DMS79 treated with DMSO at 0.1 percent for 48 hours (cell line): ENCODE measurements at regions not wholly inside any gene's neighbourhood (a gene's known extent, or its start where the extent isn't known, plus 50 kb on each side); places are given as distances from the start of the nearest gene placed in this dataset.

Experiments
- DNase-seq: peaks from one replicate; lab custom pipeline; 2025; lab: John Stamatoyannopoulos, UW

DNA sequence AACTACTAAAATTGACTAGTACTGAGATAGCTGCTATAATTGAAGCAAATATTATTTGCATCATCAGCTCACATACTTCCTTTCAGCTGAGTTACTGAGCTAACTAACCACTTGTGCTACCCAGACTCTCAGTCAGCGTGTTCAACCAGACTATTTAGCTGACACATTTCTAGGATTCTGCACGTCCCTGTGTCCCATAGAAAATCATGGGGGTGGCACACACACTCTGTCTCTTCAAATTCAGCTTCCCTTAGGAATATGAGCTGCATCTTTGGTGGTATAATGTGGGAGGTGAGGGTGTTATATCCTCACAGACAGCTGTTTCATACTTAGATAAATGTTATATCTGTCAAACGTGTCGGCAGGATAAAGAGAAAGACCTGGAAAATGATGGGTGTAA lies 424.0 kb downstream of the CDH2 start:
- DNase-seq, result no peak

DNA sequence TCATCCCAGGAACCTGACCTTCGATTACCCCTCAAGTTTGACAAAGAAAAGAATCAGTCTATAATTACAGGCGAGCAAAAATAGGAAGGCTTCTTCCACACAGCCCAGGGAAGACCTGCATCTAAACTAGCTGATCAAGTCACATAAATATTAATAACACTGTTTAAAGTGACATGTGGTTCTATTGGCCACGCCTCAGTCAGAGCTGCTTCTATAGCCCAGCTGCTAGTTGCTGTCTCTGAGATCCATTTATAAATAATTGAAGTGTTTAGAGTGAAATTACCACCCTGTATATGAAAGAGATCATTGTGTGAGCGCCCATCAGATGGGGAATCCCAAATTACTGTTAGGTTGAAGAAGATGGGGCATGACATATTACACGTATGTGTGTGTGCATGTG lies 426.0 kb downstream of the CDH2 start:
- DNase-seq, result no peak

DNA sequence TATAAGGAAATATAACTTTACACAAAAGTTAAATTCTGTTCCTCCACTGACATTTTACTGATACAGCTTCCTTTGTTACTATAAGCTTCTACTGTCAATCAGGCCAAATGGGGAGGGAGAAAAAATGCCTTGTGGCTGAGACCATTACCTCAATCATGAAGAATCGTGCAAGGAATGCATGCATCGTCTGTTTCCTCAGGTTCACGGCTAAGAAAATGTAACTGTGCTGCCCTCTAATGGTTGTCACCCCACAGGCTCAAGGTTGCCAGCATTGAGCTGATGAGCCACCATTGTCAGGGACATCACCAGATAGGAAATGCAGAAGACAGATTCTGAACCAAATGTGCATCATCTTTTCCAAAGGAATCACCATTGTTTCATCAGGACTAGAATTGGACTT lies 426.9 kb downstream of the CDH2 start:
- no peak for DNase-seq

DNA sequence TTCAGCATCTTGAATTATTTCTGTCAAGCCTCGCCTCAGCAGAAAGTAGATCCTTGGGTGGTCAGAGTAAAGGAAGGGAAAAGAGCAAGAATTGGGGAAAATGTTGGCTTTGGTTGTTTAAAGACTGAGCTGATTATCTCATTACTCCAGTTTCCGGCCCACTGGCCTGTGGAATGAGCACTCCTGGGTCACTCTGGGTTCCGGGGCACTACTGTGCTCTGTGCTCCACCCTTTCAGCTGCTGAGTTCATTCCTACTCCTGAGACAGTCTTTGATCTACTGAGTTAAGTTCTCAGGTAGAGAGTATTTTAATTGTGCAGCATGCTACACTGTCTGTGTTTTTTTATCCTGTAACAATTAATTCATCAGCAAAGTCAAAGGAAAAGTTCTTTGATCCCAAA lies 427.7 kb downstream of the CDH2 start:
- DNase-seq, result no peak

DNA sequence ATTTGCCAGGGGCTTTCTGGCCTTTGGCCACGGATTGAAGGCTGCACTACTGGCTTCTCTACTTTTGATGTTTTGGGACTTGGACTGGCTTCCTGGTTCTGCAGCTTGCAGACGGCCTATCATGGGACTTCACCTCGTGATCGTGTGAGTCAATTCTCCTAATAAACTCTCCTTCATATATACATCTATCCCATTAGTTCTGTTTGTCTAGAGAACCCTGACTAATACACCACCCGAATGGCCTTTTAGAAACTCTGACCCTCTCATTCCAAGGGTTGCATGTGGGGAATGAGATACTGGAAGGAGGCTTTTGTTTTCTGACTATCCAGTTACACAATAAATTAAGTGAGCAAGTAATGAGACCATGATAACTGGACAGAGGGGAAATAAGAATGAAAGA lies 430.7 kb downstream of the CDH2 start:
- no peak for DNase-seq

DNA sequence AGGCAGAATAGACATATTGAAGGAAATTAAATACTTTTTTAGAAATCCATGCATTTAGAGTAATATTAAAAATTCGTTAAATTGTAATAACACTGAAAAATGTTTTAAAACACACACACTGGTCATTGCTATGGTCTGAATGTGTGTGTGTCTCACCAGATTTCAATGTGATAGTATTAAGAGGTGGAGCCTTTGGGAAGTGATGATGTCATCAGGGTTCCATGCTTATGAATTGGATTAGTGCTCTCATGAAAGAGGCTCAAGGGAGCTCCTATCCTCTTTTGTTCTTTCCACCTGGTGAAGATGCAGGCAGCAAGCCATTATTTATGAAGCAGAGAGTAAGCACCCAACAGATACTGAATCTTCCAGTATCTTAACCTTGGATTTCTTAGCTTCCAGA lies 441.8 kb downstream of the CDH2 start:
- no peak for DNase-seq

DNA sequence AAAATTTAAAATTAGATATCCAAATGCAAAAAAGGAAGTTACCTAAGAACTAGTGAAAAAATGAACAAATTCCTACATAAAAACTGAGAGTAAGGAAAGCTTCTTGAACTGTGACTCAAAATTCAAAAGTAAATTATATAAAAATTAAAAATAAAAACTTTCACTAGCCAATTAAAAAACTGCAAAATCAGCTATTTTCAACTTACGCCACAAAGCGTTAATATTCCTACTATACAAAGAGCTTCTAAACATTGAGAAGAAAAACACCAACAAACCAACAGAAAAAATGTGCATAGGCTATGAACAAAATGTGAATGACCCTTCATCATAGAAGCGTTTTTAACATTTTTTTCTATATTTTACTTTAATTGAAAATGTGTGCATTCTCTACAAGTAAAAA lies 445.7 kb downstream of the CDH2 start:
- DNase-seq, result no peak

DNA sequence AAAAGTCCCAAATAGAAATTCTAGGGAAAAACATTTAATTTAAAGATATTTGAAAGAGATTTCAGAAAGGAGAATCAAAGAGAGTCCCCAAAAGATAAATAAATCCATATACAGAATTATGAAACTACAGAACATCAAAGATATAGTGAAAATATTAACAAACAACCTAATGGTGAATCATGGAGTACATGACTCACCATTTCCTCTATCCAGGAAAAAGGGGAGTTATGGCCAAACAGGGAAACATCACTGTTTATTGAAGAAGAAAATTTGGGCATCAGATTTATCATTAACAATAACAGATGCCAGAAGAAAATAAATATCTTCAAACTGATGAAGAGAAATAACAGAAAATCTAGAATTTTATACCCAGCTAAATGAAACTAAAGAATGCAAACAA lies 448.3 kb downstream of the CDH2 start:
- no peak for DNase-seq

DNA sequence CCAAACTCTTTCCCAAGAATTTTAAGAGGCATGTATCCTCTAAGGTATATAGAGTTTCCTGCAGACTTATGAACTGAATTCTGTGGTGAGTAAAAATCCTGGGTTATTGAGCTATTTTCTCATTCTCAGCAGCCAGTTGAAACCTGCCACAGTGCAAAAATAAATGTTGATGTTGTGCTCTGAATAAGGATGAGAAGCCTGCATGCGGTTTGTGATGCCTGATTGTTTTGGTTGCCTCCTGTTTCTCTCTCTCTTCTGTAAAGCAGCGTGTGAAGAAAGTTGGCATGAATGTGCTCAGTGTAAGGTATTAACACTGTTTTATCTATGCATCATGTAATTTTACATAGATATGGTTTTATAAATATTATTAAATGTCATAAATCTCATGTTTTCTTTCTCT lies 452.6 kb downstream of the CDH2 start:
- no peak for DNase-seq

DNA sequence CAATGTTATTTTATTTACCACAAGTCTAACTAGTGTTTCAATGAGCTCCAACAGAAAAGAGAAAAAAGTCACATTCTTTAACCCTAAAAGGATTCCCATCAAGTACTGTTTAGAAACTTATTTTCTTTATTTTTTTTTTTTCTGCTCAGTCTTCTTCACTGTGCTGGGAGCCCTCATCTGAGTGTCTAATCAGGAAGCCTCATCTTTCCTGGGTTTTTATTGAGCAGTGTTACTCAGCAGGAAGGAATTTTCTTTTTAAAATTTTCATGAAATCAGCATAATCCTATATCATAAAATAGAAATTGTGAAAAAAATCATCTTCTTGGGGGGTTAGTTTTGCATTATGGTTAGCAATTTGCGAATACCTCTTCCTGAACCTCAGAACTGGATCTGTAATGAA lies 453.8 kb downstream of the CDH2 start:
- no peak for DNase-seq

DNA sequence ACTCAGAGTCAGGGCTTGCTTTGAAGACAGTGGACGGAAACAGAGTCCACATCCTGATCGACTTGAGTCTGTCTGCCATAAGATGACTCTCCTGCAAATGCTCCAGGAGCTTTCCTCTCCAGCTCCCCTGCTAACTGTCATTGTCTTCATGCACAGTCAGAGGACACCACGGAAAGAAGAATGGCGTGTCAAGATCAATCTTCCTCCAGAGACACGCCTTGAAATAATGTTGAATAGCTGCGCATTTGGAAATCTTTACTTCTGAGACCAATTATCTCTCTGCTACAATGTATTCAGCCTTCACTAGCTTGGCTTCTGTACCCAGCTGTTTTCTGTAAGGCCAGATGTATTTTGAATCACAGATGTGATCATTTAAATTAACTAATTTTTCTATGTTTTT lies 457.2 kb downstream of the CDH2 start:
- DNase-seq, result no peak

DNA sequence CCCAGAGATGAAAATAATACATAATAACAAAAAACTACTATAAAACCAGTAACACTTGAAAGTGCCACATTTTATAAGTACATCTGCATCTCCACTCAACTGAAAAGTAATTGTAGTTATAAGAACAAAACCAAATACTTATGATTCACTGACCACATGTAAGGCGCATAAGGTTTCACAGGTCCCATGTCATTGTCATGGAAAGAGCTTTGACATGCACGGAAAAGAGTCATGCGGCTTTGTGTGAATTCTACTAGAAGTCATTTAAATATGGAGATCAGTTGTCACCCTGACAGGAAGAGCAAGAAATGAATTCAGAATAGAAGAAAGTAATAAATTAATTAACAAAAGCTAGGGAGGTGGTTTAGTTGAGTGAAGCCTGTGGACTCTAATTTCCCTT lies 459.1 kb downstream of the CDH2 start:
- DNase-seq, result peak; percentile 54

DNA sequence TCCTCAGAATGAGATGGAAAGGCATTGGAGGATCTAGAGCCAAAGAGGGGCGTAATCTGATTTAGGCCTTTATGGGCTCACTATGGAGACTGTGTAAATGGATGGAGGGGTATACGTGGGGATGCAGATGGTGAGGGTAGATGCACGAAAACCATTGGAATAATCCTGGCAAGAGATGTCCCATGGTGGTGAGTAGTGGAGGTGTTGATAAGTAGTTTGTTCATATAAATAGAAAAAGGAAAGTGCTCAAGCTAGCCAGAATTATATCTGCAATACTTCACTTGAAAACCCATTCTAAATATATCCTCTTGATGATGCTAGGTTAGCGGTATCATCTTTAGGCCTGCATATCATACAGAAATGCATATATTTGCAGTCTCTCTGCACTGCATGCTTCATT lies 459.7 kb downstream of the CDH2 start:
- no peak for DNase-seq

DNA sequence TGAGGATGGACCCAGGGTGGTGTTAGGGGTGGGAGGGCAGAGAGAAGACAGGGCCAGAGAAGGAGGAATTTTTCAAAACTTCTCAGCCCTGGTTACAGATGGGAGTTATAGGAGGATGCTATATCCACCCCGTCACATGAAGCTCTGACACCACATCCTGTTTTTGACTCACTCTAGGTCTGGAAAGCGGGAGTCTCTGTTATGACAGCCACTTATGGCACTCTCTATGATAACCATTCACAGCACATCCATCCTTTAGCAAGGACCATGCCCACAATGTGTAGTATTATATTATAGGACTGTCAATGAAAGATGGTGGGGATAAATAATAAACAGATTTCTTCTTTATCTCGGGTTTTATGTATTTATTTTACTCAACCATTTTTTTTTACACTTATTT lies 461.2 kb downstream of the CDH2 start:
- no peak for DNase-seq

DNA sequence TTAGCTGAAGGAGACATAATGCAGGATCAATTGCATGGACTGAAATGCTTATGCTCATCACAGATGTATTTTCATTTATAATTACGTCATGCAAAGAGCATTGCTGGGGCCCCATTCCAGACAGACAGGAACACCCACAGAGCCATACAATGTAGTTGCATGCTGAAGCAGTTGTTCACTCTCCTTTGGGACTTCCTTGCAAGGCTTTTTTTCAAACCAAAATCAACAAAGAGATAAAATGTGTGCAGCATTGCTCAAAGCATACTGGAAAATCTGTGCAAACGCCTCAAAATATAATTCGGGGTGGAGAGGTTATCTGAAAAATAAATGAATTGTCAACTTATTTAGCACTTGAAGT lies 463.2 kb downstream of the CDH2 start:
- peak; percentile 46 for DNase-seq

DNA sequence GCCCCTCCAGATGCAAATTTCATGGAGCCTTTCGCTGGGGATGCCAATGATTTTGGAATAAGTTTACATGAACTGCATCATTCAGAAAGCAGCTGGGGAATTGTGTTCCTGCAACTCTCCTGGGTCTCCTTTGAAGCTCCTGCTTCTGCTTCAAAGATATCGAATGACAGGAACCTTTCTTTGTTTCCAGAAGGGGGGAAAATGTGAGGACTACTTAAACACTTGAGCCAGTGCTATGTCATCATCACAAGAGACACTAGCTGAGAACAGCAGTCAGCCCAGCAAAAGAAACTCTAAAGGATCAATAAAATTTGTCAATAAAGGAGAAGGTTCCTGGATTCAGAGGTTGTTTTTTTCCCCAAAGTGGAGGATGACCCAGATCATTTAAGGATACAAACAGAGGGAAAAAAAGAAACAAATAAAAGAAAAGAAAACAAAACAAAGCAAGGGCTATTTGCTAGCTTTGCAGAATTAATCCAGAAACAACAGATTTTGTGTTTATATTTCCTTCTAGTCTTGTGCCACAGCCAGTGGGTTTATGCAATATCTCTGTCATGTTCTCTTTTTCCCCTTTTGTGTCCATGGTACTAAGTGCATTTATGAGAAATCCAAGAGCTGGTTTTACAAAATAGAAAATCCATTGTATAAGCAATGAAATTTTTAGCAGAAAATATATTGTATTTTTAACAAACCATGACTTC lies 463.7 kb downstream of the CDH2 start:
- peak; percentile 59 for DNase-seq

DNA sequence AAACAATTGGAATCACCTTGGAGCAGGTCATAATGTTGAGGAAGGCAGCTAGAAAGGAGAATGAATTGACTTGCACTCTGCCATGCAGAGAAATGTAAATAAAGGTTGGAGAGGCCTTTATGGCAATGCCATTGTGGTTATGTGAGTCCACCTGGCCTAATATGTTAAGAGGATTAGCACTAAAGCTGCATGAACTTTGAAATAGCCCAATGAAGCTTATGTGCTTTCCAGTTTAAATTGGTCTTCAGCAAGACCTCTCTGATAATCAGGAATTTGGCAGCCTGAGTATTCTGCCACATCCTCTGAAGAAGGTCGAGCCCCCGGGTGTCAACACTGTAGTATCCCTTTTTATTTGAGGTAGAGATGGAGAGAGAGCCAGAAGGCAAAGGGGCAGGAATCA lies 464.9 kb downstream of the CDH2 start:
- peak; percentile 85 for DNase-seq

DNA sequence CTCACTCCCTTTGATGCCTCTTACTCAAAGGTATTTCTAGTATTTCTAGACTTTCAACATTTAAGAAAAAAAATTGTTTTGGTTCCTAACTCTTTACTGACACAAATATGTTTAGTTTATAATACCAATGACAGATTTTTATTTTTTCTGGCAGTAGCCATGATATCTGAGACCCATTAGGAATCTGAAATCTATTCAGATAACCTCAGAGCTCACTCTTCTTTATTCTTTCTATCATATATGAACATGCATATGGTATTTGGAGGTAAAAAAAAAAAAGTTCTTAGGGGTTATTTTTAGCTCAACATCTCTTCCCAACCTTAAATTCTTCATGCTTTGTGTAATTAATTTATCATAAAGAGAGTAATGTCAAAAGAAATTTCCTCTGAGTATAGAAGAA lies 465.5 kb downstream of the CDH2 start:
- DNase-seq, result no peak

DNA sequence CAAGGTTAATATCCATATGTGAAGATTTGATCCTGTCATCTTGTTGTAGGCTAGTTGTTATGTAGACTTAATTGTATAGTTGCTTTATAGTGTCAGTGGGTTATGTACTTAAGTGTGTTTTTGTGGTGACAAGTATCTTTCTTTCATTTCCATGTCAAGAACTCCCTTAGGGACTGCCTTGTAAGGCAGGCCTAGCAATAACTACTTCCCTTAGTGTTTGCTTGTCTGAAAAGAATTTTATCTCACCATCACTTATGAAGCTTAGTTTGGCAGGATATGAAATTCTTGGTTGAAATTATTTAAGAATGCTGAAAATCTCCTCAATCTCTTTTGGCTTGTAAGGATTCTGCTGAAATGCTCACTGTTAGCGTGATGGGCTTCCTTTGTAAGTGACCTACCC lies 467.6 kb downstream of the CDH2 start:
- DNase-seq, result no peak

DNA sequence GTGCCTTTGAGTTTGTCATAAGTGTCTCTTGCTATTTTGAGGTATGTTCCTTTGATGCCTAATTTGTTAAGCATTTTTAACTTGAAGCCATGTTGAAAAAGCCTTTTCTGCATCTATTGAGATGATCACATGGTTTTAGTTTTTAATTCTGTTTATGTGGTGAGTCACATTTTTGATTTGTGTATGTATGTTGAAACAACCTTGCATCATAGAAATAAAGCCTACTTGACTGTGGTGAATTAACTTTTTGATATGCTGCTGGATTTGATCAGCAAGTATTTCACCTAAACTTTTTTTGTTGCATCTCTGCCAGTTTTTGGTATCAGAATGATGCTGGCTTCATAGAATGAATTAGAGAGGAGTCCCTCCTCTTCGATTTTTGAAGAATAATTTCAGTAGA lies 469.7 kb downstream of the CDH2 start:
- no peak for DNase-seq

DNA sequence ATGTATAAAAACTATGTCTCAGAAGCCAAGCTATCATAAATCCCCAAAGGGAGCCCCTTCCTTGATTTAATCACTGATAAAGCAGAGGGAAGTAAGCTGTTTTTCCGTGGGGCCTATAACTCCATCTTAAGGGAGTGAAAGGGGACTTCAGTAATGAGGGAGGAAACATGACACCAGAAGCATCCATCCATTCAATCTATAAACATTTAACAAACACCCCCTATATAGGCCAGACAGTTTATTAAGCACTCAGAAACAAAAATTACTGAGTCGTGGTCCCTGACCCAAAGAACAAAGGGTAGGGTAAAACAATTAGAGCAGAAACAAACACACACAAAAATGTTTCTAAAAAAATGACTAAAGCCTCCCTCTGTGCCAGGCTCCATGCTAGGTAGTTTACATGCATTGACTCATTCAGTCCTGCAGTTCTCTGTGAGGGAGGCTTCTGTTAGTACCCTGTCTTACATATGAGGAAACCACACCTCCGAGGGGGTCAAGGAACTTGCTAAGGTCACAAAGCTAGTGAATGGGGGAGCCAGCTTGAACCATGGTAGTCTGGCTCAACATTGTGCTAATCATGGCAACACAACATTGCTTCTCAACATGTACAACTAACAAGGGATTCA lies 472.1 kb downstream of the CDH2 start:
- DNase-seq, result peak; percentile 6

DNA sequence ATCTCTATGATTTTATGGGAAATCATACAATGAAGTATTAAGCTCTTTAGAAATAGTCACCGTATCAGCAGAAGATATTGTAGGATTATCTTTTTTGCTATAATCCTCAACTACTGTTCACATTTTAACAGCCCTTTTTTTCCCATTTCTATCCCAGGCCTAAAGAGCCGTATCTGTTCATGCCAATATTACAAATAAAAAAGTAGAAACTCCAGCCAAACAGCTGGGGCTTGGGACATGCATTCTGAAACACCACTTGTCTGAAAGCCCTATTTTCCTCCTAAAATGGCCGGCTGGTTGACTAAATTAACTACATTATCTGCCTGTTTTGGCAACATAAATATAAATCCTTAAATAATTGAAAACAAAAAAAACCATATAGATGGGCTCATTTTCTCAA lies 477.8 kb downstream of the CDH2 start:
- DNase-seq, result no peak

DNA sequence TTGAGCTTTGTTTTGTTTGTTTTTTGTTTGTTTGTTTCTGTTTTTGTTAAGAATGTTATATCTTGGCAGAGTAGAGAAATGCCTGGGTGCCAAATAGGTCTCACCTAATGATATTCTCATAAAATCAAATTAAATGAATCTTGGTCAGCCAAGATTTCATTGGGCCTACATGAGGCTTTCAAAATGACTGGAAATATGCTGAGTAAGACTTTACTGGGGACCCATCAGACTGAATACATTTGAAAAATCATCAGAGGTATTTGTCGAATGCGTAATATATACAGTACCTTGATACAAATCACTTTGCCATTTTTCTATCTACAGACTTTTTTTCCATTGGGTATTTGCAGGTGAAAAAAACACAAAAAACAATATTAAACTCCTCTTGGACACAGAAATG lies 480.8 kb downstream of the CDH2 start:
- DNase-seq, result no peak

DNA sequence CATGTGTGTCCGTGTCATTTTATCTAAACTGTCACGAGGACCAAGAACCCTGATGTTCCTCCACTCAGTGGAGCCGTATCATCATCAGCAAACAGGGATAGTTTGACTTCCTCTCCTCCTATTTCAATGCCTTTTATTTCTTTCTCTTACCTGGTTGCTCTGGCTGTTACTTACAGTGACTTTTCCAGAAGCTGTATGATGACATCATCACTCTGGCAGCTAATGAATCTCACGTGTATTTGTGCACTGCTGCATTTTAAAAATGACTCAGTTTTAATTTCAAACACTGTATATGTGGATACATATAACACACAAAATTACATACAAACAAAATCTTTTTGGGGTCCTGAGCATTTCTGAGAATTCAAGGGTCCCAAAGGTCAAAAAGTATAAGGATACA lies 481.4 kb downstream of the CDH2 start:
- DNase-seq, result no peak
